Fibroblast of lung (primary cell): ENCODE measurements at regions not wholly inside any gene's neighbourhood (a gene's known extent, or its start where the extent isn't known, plus 50 kb on each side); places are given as distances from the start of the nearest gene placed in this dataset.

Source experiments
- CTCF ChIP-seq, 2 donors: IDR thresholded peaks in 1 of 2; conservative IDR thresholded peaks in 1 of 2; 1 replicate in 1 of 2; 2 replicates in 1 of 2; pipeline ENCODE4 v1.5.1; 2011 to 2012; ENCODE audit warnings: low read length in 2 of 2, control low read depth in 1 of 2, inconsistent platforms in 1 of 2, low read depth in 1 of 2, mild to moderate bottlenecking in 1 of 2
- EZH2 ChIP-seq: IDR thresholded peaks from 2 replicates; pipeline ENCODE4 v1.5.1; 2012; ENCODE audit warnings: low read length, control low read depth, mild to moderate bottlenecking; ENCODE audit errors: missing control alignments

GRCh38 chr11:122392508-122392907 lies 263.0 kb upstream of the UBASH3B start:
- no peak for TF ChIP-seq CTCF (conservative IDR thresholded peaks at IDR 0.05 in 1 of 2, IDR thresholded peaks at IDR 0.05 in 1 of 2; ENCODE audit: low read depth in 1 of 2, low read length in 2 of 2)
- TF ChIP-seq EZH2: no peak
